HG03175 (cell line): ENCODE measurements at regions not wholly inside any gene's neighbourhood (a gene's known extent, or its start where the extent isn't known, plus 50 kb on each side); places are given as distances from the start of the nearest gene placed in this dataset.
"Not testable (repeated sequence)": the region's sequence is repeated elsewhere in the genome, so short reads cannot be mapped to it uniquely, and the experiment has no call there.

Experiments
- ATAC-seq: cut with Tn5 transposase; IDR thresholded peaks from one replicate; pipeline ENCODE4 v1.9.1; 2021; ENCODE audit warnings: mild to moderate bottlenecking, moderate library complexity; ENCODE audit not compliant: unreplicated experiment

DNA sequence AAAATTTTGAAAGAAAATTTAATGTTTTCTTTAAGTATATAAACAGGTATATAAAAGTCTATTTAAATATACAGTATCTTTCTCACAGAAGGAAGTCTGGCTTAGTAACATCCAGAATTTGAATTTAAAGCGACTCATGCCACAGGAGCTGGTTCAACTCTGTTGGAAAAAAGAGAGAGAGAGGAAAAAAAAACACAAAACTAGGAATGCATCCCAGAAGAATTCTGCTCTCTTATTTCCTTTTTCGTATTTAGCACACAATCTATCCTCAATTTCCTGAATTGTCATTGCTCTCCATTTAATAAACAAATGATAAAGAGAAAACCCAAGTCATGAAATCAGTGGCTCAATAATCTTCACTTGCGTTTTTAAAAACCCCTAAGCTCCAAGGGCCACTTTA lies 107.5 kb upstream of the SCAF8 start:
- no peak for ATAC-seq

DNA sequence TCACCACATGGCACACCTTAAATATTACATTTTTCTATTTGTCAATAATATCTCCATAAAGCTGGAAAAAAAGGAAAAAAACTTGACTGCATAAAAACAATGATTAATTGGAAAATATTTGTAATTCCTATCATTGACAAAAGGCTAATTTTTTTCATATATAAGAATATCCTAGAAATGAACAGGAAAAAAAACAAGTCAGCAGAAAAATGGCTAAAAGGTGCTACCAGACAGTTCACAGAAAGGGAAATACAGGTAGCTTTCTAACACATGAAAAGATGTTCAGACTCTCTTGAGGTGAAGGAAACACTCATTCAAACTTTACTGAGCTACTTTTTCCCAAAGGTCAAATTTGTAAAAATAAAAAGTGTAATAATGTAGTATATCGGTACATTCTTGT lies 104.1 kb upstream of the SCAF8 start:
- no peak for ATAC-seq

DNA sequence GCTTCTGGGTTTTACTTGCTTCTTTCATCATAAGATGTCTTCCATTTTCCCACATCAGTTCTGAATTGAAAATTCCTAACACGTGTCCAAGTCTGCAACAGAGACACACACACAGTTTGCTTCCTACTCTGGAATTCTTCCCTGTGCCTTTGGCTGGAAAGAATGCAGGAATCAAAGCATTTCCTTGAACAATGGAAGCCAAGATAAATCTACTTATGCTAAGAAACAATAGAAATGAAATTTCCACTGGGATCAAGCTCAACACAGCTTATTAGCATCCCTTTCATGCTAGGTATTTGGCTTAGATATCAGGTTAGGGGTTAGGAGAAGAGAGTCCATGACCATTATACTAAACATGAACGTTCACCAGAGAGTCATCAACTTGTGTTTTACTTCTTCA lies 101.1 kb upstream of the SCAF8 start:
- no peak for ATAC-seq

DNA sequence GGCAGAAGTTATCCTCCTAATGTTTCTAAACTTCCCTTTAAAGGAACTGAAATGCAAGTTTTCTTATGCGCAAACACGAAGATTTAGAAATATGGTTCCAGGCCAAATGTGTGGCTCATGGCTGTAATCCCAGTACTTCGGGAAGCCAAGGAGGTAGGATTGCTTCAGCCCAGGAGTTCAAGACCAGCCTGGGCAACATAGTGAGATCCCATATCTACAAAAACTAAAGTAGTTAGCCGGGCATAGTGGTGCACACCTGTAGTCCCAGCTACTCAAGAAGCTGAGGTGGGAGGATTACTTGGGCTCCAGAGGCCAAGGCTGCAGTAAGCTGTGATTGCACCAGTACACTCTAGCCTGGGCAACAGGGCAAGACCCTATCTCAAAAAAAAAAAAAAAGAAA lies 95.8 kb upstream of the SCAF8 start:
- no peak for ATAC-seq

DNA sequence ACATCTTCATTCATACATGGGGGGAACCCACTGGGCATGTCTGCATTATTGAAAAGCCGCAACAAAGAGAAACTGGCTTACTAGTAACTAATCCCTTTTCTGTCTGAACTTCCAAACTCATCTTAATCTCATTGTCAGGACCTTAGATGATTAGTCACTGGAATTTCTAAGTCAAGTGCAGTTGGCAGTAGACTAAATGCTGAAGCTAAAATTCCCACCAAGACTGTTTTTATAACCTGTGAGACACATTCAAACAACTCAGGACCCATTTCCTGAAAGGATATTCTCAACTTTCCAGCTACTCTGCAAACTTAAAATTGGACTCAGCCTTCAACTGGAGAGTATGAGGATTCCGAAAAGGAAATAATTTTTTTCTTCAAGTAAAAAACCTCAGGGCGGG lies 94.8 kb upstream of the SCAF8 start:
- ATAC-seq: no peak

DNA sequence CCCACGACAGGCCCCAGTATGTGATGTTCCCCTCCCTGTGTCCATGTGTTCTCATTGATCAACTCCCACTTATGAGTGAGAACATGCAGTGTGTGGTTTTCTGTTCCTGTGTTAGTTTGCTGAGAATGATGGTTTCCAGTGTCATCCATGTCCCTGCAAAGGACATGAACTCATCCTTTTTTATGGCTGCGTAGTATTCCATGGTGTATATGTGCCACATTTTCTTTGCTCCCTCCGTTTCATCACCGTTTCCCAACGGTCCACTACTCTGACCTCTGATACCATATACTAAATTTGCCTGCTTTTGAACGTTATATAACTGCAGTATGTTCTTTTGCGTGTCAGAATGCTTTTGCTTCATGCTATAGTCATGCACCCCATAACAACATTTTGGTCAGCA lies 94.0 kb upstream of the SCAF8 start:
- ATAC-seq: not testable (repeated sequence)

DNA sequence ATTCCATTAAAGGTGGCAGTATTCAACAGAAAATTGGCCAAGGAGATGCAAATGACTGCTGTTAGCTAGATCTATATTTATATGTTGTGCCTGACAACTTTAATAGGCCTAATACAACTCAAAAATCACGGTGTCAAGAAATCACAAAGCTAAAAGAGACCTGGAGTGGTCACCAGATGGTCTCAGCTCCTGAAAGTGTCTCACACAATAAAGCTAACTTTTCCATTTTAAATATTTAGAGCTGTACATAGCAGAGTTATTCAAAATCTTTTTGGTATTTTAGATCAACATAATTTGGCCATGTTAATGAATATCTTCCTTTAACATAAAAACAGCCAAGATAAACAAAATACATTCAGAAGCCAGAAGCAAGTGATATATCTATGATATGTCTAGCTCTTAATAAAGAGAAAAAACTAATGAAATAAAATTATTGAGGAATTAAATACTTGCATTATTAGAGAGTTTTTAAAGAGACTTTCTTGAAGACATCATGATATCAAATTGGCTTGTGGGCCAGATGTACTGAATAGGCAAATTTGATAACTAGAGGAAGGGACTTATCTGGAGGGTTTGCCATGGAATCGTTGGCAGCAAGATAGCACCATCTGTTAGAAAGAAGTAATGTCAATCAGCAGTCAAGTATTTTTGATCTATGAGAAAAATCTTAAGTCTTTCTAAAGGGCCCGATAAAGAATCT lies 84.9 kb upstream of the SCAF8 start:
- no peak for ATAC-seq

DNA sequence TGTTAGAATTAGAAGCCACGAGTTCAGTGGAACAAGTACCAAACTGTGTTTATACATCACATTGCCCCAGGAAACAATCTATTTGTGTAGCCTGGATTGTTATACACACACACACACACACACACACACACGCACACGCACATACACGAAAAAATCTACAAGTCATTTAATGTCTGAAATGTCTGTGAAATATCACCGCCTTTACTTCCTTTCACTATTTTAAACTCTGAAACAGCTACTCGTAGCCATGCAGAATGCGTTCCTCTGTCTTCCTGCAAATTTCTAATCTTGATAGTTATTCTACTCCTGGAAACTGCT lies 84.4 kb upstream of the SCAF8 start:
- ATAC-seq: no peak

DNA sequence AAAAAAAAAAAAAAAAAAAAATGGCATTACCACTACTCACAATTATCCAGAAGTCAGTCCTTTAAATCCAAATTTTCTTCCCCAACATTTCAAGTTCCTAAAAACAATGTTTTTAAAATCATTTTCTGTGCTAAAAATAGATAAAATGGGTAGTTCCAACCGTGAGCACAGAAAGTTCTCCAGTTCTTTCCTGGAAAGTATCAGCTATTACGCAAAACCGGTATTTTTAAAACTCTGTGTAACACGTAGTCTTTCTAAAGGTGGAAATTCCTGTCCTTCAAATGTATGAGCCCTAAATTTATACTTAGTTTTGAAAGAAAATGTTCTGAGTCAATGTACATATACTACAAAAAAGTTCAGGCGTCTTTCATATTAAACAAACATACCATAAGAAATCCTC lies 83.5 kb upstream of the SCAF8 start:
- ATAC-seq: no peak

DNA sequence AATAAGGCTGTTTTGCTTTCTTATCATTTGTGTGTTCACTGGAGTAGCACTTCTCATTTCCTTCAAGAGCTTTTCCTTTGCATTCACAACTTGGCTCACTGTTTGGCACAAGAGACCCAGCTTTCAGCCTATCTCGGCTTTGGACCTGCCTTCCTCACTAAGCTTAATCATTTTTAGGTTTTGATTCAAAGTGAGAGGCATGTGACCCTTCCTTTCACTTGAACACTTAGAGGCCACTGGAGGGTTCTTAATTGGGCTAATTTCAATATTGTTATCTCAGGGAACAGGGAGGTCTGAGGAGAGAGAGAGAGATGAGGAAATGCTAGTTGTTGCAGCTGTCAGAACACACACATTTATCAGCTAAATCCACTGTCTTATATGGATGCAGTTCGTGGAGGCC lies 82.9 kb upstream of the SCAF8 start:
- no peak for ATAC-seq

DNA sequence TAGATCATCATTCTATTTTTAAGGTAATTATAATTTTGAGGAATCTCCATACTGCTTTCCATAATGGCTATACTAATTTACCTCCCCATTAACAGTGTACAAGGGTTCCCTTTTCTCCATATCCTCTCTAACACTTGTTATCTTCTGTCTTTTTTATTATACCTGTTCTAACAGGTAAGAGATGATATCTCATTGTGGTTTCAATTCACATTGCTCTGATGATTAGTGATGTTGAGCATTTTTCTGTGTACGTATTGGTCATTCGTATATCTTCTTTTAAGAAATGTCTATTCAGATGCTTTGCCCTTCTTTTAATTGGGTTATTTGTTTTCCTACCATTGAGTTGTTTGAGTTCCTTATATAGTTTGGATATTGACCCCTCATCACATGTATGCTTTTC lies 81.6 kb upstream of the SCAF8 start:
- no peak for ATAC-seq

DNA sequence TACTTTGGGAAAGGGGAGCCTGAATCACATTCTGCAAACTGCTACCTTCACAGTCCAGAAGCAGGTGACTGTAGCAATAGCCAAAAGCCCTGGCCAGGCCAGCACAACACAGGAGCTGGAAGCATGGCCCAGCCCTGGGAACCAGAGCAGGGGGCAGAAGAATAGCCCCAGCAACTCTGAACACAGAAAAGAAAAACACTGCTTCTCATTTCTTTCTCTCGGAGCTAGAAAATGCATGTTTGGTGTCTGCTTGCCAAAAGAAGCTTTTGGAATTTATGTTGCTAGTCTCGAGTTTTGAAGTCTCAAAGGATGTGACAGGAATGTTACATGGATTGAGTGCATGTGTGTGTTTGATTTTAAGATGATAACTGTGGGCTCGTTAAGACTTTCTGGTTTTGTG lies 79.8 kb upstream of the SCAF8 start:
- ATAC-seq: no peak

DNA sequence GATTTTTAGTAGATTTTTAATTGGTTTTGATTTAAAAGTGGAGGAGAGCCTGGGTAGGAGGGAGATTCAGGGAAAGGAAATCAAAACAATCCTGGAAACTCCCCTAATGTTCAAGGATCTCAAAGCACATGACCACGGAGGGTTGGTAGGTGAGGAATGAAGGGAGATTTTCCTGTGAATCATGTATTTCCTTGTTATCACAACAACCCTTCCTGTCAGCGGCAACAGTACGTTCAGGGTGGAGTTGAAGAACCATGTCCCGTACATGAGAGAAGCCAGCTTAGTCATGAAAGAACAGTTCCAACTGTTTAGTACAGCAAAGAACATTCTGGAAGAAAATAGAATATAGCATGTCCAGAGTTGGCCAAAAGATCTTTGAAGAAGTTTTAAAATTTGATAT lies 79.4 kb upstream of the SCAF8 start:
- ATAC-seq: no peak

DNA sequence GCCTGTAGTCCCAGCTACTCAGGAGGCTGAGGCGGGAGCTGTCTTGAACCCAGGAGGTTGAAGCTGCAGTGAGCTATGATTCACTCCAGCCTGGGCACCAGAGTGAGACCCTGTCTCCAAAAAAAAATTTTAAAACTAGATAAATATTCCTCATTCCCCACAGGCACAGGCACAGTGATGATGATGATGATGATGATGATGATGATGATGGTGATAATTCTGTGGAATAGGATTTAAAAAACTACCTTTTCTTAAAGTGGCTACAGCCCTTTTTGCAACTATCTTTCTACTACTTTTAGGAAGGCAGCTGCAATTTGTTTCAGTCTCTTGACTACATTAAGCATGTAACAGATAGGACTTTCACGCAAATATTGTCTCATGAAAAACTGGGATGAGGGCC lies 76.6 kb upstream of the SCAF8 start:
- ATAC-seq: no peak

DNA sequence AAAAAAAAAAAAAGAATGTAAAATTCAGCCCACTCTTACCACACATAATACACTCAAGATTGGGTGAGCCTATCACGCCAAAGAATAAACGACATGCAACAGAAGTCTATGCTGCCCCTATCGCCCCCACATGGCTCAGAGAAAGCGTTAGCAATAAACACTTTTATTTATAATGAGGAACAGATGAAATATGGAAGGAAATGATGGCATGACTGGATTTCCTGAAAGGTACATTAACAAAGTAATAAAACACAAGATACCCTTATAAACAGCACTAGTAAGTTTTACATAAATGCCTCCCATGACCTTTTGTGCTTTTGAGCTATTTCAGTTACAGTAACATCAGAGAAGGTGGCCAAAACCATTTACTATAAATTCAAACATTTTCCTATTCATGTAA lies 71.4 kb upstream of the SCAF8 start:
- ATAC-seq: no peak

DNA sequence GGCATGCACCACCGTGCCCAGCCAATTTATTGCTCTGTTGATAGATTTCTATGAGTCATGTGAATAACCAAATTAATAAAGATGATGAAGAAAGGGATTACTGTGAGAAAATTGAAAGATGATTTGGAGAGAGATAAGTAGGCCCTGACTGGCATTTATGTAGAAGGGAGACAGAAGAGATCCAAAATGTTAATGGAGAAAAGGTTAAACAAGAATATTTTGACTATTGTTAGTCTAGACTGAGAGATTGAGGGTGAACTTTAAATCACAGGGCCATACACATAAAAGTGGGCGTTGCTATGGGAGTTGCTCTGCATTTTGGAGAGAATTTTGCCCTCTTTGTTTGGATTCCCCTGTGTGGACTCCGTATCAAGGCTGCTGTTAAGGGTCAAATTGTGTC lies 68.9 kb upstream of the SCAF8 start:
- ATAC-seq: no peak

DNA sequence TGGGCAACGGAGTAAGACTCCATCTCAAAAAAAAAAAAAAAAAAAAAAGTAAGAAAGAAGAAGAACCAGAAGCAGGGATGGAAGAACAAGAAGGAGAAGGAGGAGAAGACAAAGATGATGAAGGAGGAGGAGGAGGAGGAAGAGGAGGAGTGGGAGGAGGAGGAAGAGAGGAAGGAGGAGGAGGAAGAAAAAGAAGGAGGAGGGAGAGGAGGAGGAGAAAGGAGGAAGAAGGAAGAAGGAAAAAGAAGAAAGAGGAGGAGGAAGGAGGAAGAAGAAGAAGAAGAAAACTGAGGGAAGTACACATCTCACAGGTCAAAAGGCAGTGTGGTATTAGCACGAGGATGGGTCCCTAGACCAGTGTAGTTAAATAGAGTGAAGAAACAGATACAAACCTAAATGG lies 65.1 kb upstream of the SCAF8 start:
- ATAC-seq: no peak

DNA sequence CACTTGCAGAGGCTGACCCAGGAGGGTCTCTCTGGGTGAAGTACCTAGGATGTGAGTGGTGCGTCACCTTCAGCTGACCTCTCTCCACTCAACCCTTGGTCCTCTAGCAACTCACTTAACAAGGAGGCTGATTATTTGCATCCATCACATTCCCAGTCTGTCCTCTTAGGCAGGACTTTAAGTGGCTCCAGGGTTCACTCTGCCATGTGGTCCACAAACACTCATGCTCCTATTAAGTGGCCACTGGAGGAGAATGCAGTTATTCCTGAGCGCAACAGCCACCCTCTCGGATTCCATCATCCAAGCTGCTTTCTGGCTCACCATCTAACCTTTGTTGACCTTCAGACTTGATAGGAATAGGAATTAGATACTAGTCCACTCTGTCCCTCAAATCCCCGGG lies 61.1 kb upstream of the SCAF8 start:
- ATAC-seq: no peak

DNA sequence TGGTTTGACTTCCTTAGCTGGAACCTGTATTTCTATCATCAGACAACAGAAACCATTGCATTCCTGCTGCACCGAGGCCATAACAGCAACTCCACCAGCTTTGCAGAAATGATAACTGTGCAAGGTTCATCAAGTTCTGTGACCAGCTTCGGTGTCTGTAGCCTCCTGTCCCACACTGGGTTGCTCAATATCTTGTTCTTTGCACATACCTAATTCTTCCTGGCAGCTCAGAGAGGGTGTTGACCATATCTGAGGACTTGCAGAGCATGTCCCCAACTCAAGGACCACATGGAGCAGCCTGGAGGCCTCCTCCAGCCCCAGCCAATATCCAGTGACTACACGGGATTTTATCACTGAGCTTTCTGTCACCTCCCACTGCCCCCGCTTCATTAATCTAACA lies 59.3 kb upstream of the SCAF8 start:
- no peak for ATAC-seq

DNA sequence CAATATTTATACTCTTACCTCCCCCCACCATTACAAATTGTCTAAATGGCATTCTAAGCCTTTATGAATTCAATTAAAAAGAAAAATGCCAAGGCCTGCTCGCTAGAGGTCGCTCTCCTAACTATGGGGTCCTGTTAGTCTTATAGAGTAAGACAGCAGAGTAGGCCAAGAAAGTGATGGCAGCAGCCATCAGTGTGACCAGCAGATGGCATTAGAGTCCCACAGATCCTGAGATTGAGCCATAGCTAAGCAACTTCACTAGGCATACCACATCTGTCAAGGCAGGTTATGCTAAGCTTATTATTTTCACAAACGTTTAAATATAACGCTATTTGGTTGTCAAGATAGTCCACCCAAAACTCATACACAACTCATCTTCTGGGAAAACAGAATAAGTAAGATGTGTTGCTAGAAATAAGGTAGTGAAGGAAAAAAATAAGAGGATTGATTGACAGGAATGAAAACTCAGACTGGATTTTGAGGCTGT lies 57.6 kb upstream of the SCAF8 start:
- peak; percentile 100 for ATAC-seq

DNA sequence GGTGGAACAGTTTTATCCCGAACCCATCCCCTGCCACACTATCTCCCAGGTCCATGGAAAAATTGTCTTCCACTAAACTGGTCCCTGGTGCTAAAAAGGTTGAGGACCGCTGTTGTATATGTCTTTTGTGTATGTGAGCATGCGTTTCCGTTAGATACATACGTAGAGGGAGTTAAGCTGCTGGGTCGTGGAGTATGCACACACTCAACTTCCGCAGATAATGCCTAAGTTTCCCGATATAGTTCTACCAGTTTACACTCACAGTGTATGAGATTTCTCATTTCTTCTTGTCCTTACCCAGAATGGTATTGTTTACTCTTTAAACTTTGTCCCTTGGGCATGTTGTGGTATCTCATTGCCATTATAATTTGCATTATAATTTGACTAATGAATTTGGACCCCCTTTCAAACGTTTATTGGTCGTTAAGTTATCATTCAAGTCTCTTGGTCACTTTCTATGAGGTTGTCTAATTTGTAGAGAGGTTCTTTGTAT lies 50.5 kb upstream of the SCAF8 start:
- no peak for ATAC-seq
